ENCODE measurements at regions not wholly inside any gene's neighbourhood (a gene's known extent, or its start where the extent isn't known, plus 50 kb on each side); places are given as distances from the start of the nearest gene placed in this dataset.

DNA sequence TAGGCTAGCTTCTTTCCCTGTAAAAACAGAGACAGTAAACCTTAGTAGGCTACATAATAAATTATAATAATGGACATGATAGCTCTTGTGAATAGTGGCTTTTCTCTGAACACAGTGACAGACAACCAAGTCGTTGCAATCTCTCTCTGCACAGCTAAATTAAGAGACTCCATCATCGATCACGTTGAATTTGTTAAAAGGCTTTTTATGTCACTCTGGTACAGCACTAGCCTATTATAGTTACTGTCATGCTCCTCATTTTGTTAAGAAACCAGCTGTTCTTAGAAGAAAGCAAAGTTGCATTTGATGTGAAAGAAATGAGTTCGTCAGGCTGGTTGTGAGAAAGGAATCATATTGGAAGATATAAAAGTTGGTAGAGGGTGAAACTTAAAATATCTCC lies 50.3 kb upstream of the ARHGAP28 start:
- TF ChIP-seq, protein P1, sequence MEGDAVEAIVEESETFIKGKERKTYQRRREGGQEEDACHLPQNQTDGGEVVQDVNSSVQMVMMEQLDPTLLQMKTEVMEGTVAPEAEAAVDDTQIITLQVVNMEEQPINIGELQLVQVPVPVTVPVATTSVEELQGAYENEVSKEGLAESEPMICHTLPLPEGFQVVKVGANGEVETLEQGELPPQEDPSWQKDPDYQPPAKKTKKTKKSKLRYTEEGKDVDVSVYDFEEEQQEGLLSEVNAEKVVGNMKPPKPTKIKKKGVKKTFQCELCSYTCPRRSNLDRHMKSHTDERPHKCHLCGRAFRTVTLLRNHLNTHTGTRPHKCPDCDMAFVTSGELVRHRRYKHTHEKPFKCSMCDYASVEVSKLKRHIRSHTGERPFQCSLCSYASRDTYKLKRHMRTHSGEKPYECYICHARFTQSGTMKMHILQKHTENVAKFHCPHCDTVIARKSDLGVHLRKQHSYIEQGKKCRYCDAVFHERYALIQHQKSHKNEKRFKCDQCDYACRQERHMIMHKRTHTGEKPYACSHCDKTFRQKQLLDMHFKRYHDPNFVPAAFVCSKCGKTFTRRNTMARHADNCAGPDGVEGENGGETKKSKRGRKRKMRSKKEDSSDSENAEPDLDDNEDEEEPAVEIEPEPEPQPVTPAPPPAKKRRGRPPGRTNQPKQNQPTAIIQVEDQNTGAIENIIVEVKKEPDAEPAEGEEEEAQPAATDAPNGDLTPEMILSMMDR (IDR thresholded peaks at IDR 0.05): no peak
- no peak overlapping the region for H3K9ac ChIP-seq (ENCODE audit: low read depth in 2 of 2, low read length in 2 of 2)
- no peak overlapping the region for H3K27ac ChIP-seq
- no peaks in the 10 kb centered on the region for H3K27me3 ChIP-seq
- no peaks in the 10 kb centered on the region for H3K9me3 ChIP-seq
- H3K4me3 ChIP-seq: no peak overlapping the region
- no peaks in the 10 kb centered on the region for H3K4me1 ChIP-seq
- DNase-seq: no peak
- intact Hi-C loops (cut with DNase I): no loop called here
- H3K36me3 ChIP-seq: no peaks in the 10 kb centered on the region

Measured in colonic mucosa (tissue), 4 donors.